ENCODE measurements at regions not wholly inside any gene's neighbourhood (a gene's known extent, or its start where the extent isn't known, plus 50 kb on each side); places are given as distances from the start of the nearest gene placed in this dataset.
"Not testable (repeated sequence)": the region's sequence is repeated elsewhere in the genome, so short reads cannot be mapped to it uniquely, and the experiment has no call there.

GRCh38 chrX:90337161-90337560 is 415.5 kb downstream of the TGIF2LX start:
- not testable (repeated sequence) for H3K4me3 ChIP-seq (ENCODE audit: low read length)
- DNase-seq (ENCODE audit: low read depth) = peak; percentile 0

GRCh38 chrX:90369632-90370031 is 447.9 kb downstream of the TGIF2LX start:
- not testable (repeated sequence) for H3K4me3 ChIP-seq (ENCODE audit: low read length); DNase-seq (ENCODE audit: low read depth)

- not testable (repeated sequence) for H3K4me3 ChIP-seq (ENCODE audit: low read length); DNase-seq (ENCODE audit: low read depth)
These were observed 476.3 kb downstream of the TGIF2LX start for GRCh38 chrX:90398020-90398419.

- H3K4me3 ChIP-seq (ENCODE audit: low read length); DNase-seq (ENCODE audit: low read depth): not testable (repeated sequence)
These were observed 480.5 kb downstream of the TGIF2LX start for GRCh38 chrX:90402169-90402568.

- not testable (repeated sequence) for H3K4me3 ChIP-seq (ENCODE audit: low read length)
- peak; percentile 1 for DNase-seq (ENCODE audit: low read depth)
These were observed 482.2 kb downstream of the TGIF2LX start for GRCh38 chrX:90403859-90404258.

- peak; percentile 4 for DNase-seq (ENCODE audit: low read depth)
These were observed 483.2 kb downstream of the TGIF2LX start for GRCh38 chrX:90404846-90405436.

GRCh38 chrX:90453770-90454338 is 532.1 kb downstream of the TGIF2LX start:
- H3K4me3 ChIP-seq (ENCODE audit: low read length); DNase-seq (ENCODE audit: low read depth): not testable (repeated sequence)

More at GRCh38 chrX:90404846-90405436, 483.2 kb downstream of the TGIF2LX start:
- H3K4me3 ChIP-seq (ENCODE audit: low read length) = not testable (repeated sequence)

- not testable (repeated sequence) for DNase-seq (ENCODE audit: low read depth); H3K4me3 ChIP-seq (ENCODE audit: low read length)
These were observed 536.6 kb downstream of the TGIF2LX start for GRCh38 chrX:90458071-90458899.

- DNase-seq (ENCODE audit: low read depth); H3K4me3 ChIP-seq (ENCODE audit: low read length): not testable (repeated sequence)
These were observed 552.7 kb downstream of the TGIF2LX start for GRCh38 chrX:90474445-90474844.

GRCh38 chrX:90485406-90485805 is 563.7 kb downstream of the TGIF2LX start:
- DNase-seq (ENCODE audit: low read depth) = not testable (repeated sequence)

GRCh38 chrX:90521284-90521683 is 599.6 kb downstream of the TGIF2LX start:
- DNase-seq (ENCODE audit: low read depth); H3K4me3 ChIP-seq (ENCODE audit: low read length): not testable (repeated sequence)

More at GRCh38 chrX:90485406-90485805, 563.7 kb downstream of the TGIF2LX start:
- H3K4me3 ChIP-seq (ENCODE audit: low read length) = not testable (repeated sequence)

GRCh38 chrX:90524383-90524968 is 602.8 kb downstream of the TGIF2LX start:
- H3K4me3 ChIP-seq (ENCODE audit: low read length) = not testable (repeated sequence)

More at GRCh38 chrX:90524383-90524968, 602.8 kb downstream of the TGIF2LX start:
- DNase-seq (ENCODE audit: low read depth) = not testable (repeated sequence)

All from epithelial cell of esophagus (primary cell).